Fibroblast of gingiva (primary cell): ENCODE measurements at regions not wholly inside any gene's neighbourhood (a gene's known extent, or its start where the extent isn't known, plus 50 kb on each side); places are given as distances from the start of the nearest gene placed in this dataset.

Experiments
- DNase-seq: peaks from one replicate; pipeline ENCODE4 v3.0.0-alpha.2; 2011; ENCODE audit warnings: low read depth

- no peak for DNase-seq
These were observed 128.3 kb downstream of the AACS start for GRCh38 chr12:125193376-125194152.

- no peak for DNase-seq
These were observed 129.0 kb downstream of the AACS start for GRCh38 chr12:125194163-125194773.

- no peak for DNase-seq
These were observed 129.8 kb downstream of the AACS start for GRCh38 chr12:125194987-125195386.

- no peak for DNase-seq
These were observed 132.1 kb downstream of the AACS start for GRCh38 chr12:125197326-125197725.

- DNase-seq = no peak
These were observed 133.4 kb downstream of the AACS start for GRCh38 chr12:125198652-125199051.

- DNase-seq = no peak
These were observed 135.9 kb downstream of the AACS start for GRCh38 chr12:125201090-125201489.

GRCh38 chr12:125201940-125202339 lies 136.7 kb downstream of the AACS start:
- no peak for DNase-seq

GRCh38 chr12:125202421-125202820 lies 137.2 kb downstream of the AACS start:
- DNase-seq = no peak

GRCh38 chr12:125203145-125203765 lies 138.0 kb downstream of the AACS start:
- no peak for DNase-seq

GRCh38 chr12:125205386-125205785 lies 140.2 kb downstream of the AACS start:
- no peak for DNase-seq

GRCh38 chr12:125206711-125207110 lies 141.5 kb downstream of the AACS start:
- DNase-seq = no peak

- no peak for DNase-seq
These were observed 143.1 kb downstream of the AACS start for GRCh38 chr12:125208334-125208733.

- DNase-seq = no peak
These were observed 143.7 kb downstream of the AACS start for GRCh38 chr12:125208942-125209341.

- DNase-seq = no peak
These were observed 145.0 kb downstream of the AACS start for GRCh38 chr12:125210104-125210755.

GRCh38 chr12:125211464-125211863 lies 146.2 kb downstream of the AACS start:
- no peak for DNase-seq

- DNase-seq = no peak
These were observed 149.1 kb downstream of the AACS start for GRCh38 chr12:125214289-125214688.

GRCh38 chr12:125216756-125217155 lies 151.5 kb downstream of the AACS start:
- no peak for DNase-seq

- no peak for DNase-seq
These were observed 152.1 kb downstream of the AACS start for GRCh38 chr12:125217308-125217707.

- no peak for DNase-seq
These were observed 153.7 kb downstream of the AACS start for GRCh38 chr12:125218952-125219351.

- DNase-seq = no peak
These were observed 155.4 kb downstream of the AACS start for GRCh38 chr12:125220404-125221273.

GRCh38 chr12:125221602-125222001 lies 156.4 kb downstream of the AACS start:
- no peak for DNase-seq

GRCh38 chr12:125222876-125223275 lies 157.6 kb downstream of the AACS start:
- DNase-seq = no peak
